Caco-2 (cell line): ENCODE measurements at regions not wholly inside any gene's neighbourhood (a gene's known extent, or its start where the extent isn't known, plus 50 kb on each side); places are given as distances from the start of the nearest gene placed in this dataset.

Experiments used
- BruUV-seq: library from RNA; stranded (reverse); fragments of 400-500 nt; replicated peaks from 2 replicates; lab custom pipeline; 2021; lab: Mats Ljungman, UMichigan
- CTCF ChIA-PET: fragments of 300-600 bp; sonication (Branson Sonifier 250); formaldehyde crosslinking; loops from one replicate; lab custom pipeline; 2022; ENCODE audit warnings: antibody characterized with exemption; lab: Charles Lee
- POLR2A ChIA-PET: fragments of 300-600 bp; sonication (Branson Sonifier 250); formaldehyde crosslinking; loops from one replicate; lab custom pipeline; 2022; ENCODE audit warnings: antibody characterized with exemption; lab: Charles Lee
- DNase-seq, 2 experiments: peaks; one replicate each; pipeline versions ENCODE4 v3.0.0 to v3.0.0-alpha.2; 2020 to 2022
- H3K27me3 ChIP-seq: replicated peaks from 2 replicates; pipeline ENCODE4 v1.6.0; 2011; ENCODE audit warnings: low read length; ENCODE audit not compliant: control insufficient read depth, insufficient read depth
- H3K36me3 ChIP-seq: 2 replicates; pipeline ENCODE4 v1.5.1; 2011; ENCODE audit warnings: low read length; ENCODE audit not compliant: control insufficient read depth, insufficient read depth
- H3K4me1 ChIP-seq: fragments of 250-450 bp; sonication (Bioruptor Pico); 2 replicates; pipeline ENCODE4 v1.5.1; 2020; ENCODE audit warnings: mild to moderate bottlenecking
- H3K4me3 ChIP-seq: 2 replicates; pipeline ENCODE4 v1.5.1; 2011; ENCODE audit warnings: low read depth, mild to moderate bottlenecking, control low read depth, low read length
- H3K9me3 ChIP-seq: fragments of 250-450 bp; sonication (Bioruptor Pico); 2 replicates; pipeline ENCODE4 v1.5.1; 2020; ENCODE audit warnings: mild to moderate bottlenecking, moderate library complexity
- H3K27ac Mint-ChIP-seq: one replicate; pipeline ENCODE4 v1.8.0; 2022; ENCODE audit warnings: mixed read lengths; ENCODE audit not compliant: unreplicated experiment
- H3K27me3 Mint-ChIP-seq: one replicate; pipeline ENCODE4 v1.8.0; 2022; ENCODE audit warnings: mixed read lengths; ENCODE audit not compliant: insufficient read depth, unreplicated experiment
- H3K36me3 Mint-ChIP-seq: one replicate; pipeline ENCODE4 v1.8.0; 2022; ENCODE audit warnings: mild to moderate bottlenecking, mixed read lengths; ENCODE audit not compliant: insufficient read depth, unreplicated experiment
- H3K4me1 Mint-ChIP-seq: one replicate; pipeline ENCODE4 v1.8.0; 2022; ENCODE audit warnings: low read depth, mixed read lengths; ENCODE audit not compliant: unreplicated experiment
- H3K4me3 Mint-ChIP-seq: one replicate; pipeline ENCODE4 v1.8.0; 2022; ENCODE audit warnings: mild to moderate bottlenecking, moderate library complexity, mixed read lengths; ENCODE audit not compliant: unreplicated experiment
- H3K9me3 Mint-ChIP-seq: one replicate; pipeline ENCODE4 v1.8.0; 2022; ENCODE audit warnings: mixed read lengths; ENCODE audit not compliant: unreplicated experiment
- intact Hi-C: fragments of 100-400 bp; cut with micrococcal nuclease; formaldehyde crosslinking; loops from one replicate; pipeline ENCODE4 v1.10.0; 2022; ENCODE audit not compliant: unreplicated experiment
- TF ChIP-seq, protein P1 (sequence below), 2 experiments: fragments of 200-600 bp in 1 of 2; IDR thresholded peaks; 1 replicate in 1 of 2; 2 replicates in 1 of 2; pipeline versions ENCODE4 v1.5.1 to v1.8.0; 2011 to 2022; ENCODE audit warnings: antibody characterized with exemption in 1 of 2, control low read depth in 1 of 2, inconsistent platforms in 1 of 2, low read depth in 1 of 2, low read length in 1 of 2, mild to moderate bottlenecking in 1 of 2, moderate library complexity in 1 of 2; ENCODE audit not compliant: insufficient read depth in 1 of 2, severe bottlenecking in 1 of 2, unreplicated experiment in 1 of 2

DNA sequence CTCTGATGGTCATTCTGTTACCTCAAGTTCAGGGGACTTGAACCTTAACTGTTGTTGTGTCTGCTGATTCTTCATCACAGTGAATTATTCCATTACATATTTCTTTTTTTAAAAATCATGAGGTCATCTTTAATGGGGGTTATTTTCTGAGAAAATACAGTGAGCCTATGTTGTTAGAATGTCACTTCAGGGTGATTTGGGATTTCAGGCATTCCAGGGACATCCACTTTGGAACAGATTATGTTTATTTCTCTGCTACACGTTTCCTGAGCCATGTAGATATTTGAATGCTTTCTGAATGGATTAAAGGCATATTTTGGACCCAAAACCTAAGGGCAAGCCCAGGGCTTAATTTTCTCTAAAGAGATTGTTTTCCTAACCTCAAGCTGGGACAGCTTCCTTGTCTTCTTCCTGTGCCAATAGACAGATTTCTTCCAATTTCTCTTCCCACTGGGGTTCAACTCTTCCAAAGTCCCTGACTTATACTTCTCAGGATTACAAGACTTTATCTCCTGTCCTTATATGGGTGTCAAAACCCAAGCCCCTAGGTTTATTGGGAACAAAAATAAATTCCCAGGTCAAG is 271.7 kb downstream of the ARHGAP12 start:
- TF ChIP-seq, protein P1, sequence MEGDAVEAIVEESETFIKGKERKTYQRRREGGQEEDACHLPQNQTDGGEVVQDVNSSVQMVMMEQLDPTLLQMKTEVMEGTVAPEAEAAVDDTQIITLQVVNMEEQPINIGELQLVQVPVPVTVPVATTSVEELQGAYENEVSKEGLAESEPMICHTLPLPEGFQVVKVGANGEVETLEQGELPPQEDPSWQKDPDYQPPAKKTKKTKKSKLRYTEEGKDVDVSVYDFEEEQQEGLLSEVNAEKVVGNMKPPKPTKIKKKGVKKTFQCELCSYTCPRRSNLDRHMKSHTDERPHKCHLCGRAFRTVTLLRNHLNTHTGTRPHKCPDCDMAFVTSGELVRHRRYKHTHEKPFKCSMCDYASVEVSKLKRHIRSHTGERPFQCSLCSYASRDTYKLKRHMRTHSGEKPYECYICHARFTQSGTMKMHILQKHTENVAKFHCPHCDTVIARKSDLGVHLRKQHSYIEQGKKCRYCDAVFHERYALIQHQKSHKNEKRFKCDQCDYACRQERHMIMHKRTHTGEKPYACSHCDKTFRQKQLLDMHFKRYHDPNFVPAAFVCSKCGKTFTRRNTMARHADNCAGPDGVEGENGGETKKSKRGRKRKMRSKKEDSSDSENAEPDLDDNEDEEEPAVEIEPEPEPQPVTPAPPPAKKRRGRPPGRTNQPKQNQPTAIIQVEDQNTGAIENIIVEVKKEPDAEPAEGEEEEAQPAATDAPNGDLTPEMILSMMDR (IDR thresholded peaks at IDR 0.05; ENCODE audit: insufficient read depth in 1 of 2, low read depth in 1 of 2, low read length in 1 of 2, severe bottlenecking in 1 of 2, unreplicated experiment in 1 of 2) = no peak
- Mint-ChIP-seq H3K27ac (no peak overlapping the region), H3K36me3 (no peaks in the 10 kb centered on the region), H3K4me3 (no peak overlapping the region), H3K9me3 (no peaks in the 10 kb centered on the region), H3K4me1 (no peaks in the 10 kb centered on the region), H3K27me3 (peaks cover 8% of the 10 kb centered on the region)
- BruUV-seq = no TSS peak
- ChIA-PET POLR2A (no interaction called here), CTCF (no interaction called here)
- no peaks in the 10 kb centered on the region for H3K4me1 ChIP-seq
- intact Hi-C loops = no loop called here
- H3K9me3 ChIP-seq = no peaks in the 10 kb centered on the region
- no peak for DNase-seq
- no peaks in the 10 kb centered on the region for H3K27me3 ChIP-seq
- H3K4me3 ChIP-seq = no peak overlapping the region
- no peaks in the 10 kb centered on the region for H3K36me3 ChIP-seq

DNA sequence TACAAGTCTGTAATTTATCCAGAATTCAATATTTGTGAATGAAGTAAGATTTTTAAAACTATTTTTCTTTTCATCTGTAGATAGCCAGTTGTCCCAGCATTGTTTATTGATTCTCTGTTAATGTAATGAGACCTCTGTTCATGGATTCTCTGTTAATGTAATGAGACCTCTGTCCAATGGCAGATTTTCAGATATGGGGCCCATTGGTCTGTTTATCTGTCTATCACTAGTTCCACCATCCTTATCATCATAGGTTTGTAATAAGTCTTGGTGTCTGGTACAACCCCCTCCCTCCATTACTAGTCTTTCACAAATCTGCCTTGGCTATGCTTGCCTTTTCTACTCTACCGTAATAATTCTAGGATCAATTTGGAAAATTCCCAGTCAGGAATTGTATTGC is 276.6 kb downstream of the ARHGAP12 start:
- H3K9me3 ChIP-seq = no peaks in the 10 kb centered on the region
- no peaks in the 10 kb centered on the region for H3K4me1 ChIP-seq
- H3K36me3 ChIP-seq = no peaks in the 10 kb centered on the region
- POLR2A ChIA-PET = no interaction called here
- no peak for DNase-seq
- Mint-ChIP-seq H3K9me3 (no peaks in the 10 kb centered on the region), H3K36me3 (no peaks in the 10 kb centered on the region), H3K27me3 (peaks cover 14% of the 10 kb centered on the region), H3K27ac (no peak overlapping the region), H3K4me3 (no peak overlapping the region), H3K4me1 (no peaks in the 10 kb centered on the region)
- TF ChIP-seq, protein P1 (IDR thresholded peaks at IDR 0.05; ENCODE audit: insufficient read depth in 1 of 2, low read depth in 1 of 2, low read length in 1 of 2, severe bottlenecking in 1 of 2, unreplicated experiment in 1 of 2) = no peak
- H3K27me3 ChIP-seq = no peaks in the 10 kb centered on the region
- no peak overlapping the region for H3K4me3 ChIP-seq
- CTCF ChIA-PET = no interaction called here
- no TSS peak for BruUV-seq
- intact Hi-C loops = no loop called here

DNA sequence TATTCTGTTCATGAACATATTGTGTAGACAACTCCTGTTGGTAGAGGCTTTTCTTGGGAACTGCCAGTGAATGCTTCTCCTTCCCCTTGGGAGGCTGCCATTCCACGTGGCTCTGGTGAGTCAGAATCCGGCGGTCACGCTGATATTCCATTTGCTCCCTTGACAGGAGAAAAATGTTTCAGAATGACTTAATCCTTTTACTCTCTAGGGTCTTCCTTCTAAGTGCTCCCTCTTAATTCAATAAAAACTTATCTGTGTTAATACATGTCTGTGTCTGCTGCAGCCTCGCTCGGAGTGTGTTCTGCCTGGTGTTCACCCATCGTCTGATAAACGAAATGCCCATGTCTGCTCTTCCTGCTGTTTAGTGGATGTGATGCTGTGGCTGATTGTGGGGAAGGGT is 278.6 kb downstream of the ARHGAP12 start:
- no peak overlapping the region for H3K4me3 ChIP-seq
- TF ChIP-seq, protein P1 (IDR thresholded peaks at IDR 0.05; ENCODE audit: insufficient read depth in 1 of 2, low read depth in 1 of 2, low read length in 1 of 2, severe bottlenecking in 1 of 2, unreplicated experiment in 1 of 2) = no peak
- ChIA-PET POLR2A (no interaction called here), CTCF (no interaction called here)
- peaks cover 6% of the 10 kb centered on the region for H3K27me3 Mint-ChIP-seq
- H3K9me3 ChIP-seq = no peaks in the 10 kb centered on the region
- no peaks in the 10 kb centered on the region for H3K9me3 Mint-ChIP-seq
- no peaks in the 10 kb centered on the region for H3K36me3 ChIP-seq
- H3K4me1 Mint-ChIP-seq = no peaks in the 10 kb centered on the region
- H3K4me1 ChIP-seq = no peaks in the 10 kb centered on the region
- H3K36me3 Mint-ChIP-seq = no peaks in the 10 kb centered on the region
- no peak for DNase-seq
- no peak overlapping the region for H3K27ac Mint-ChIP-seq
- no TSS peak for BruUV-seq
- intact Hi-C loops = no loop called here
- no peaks in the 10 kb centered on the region for H3K27me3 ChIP-seq
- H3K4me3 Mint-ChIP-seq = no peak overlapping the region
